Sigmoid colon (tissue), 4 donors: ENCODE measurements at regions not wholly inside any gene's neighbourhood (a gene's known extent, or its start where the extent isn't known, plus 50 kb on each side); places are given as distances from the start of the nearest gene placed in this dataset.

ENCODE experiments used
- CTCF ChIP-seq, 4 experiments: fragments of 450-650 bp in 3 of 4; fragments of 200-600 bp in 1 of 4; IDR thresholded peaks; one replicate each; pipeline ENCODE4 v1.5.1; 2016 to 2019; ENCODE audit warnings: antibody characterized with exemption in 4 of 4, mild to moderate bottlenecking in 3 of 4, moderate library complexity in 2 of 4
- EP300 ChIP-seq, 4 donors: sonication (generic); formaldehyde crosslinking; IDR thresholded peaks; one replicate each; pipeline ENCODE4 v1.6.1; 2017; ENCODE audit warnings: antibody characterized with exemption in 4 of 4
- POLR2AphosphoS5 ChIP-seq, 4 donors: sonication (generic); formaldehyde crosslinking; IDR thresholded peaks; one replicate each; pipeline ENCODE4 v1.6.1; 2017; ENCODE audit warnings: antibody characterized with exemption in 4 of 4

- TF ChIP-seq CTCF (IDR thresholded peaks at IDR 0.05) (no peak), POLR2AphosphoS5 (IDR thresholded peaks at IDR 0.05) (no peak), EP300 (IDR thresholded peaks at IDR 0.05) (no peak)
Observed at GRCh38 chr5:142432369-142432863, 107.6 kb upstream of the SPRY4 start.
